MM.1S (cell line): ENCODE measurements at regions not wholly inside any gene's neighbourhood (a gene's known extent, or its start where the extent isn't known, plus 50 kb on each side); places are given as distances from the start of the nearest gene placed in this dataset.

Source experiments
- CTCF ChIP-seq: fragments of 300-600 bp; sonication (generic); IDR thresholded peaks from 2 replicates; pipeline ENCODE4 v1.5.1; 2016; ENCODE audit warnings: antibody characterized with exemption, low read length, mixed read lengths
- EZH2 ChIP-seq: fragments of 300-600 bp; sonication (generic); optimal IDR thresholded peaks from 2 replicates; pipeline ENCODE3; 2017; ENCODE audit warnings: low read depth, mild to moderate bottlenecking, antibody characterized with exemption, low read length, mixed read lengths
- EZH2phosphoT487 ChIP-seq: fragments of 300-600 bp; sonication (generic); IDR thresholded peaks from 2 replicates; pipeline ENCODE4 v1.6.1; 2018; ENCODE audit warnings: antibody characterized with exemption, low read length

GRCh38 chr7:101681170-101682007 is 52.3 kb upstream of the MYL10 start:
- TF ChIP-seq CTCF (no peak), EZH2 (no peak), EZH2phosphoT487 (no peak)
